HG03342 (cell line): ENCODE measurements at regions not wholly inside any gene's neighbourhood (a gene's known extent, or its start where the extent isn't known, plus 50 kb on each side); places are given as distances from the start of the nearest gene placed in this dataset.
"Not testable (repeated sequence)": the region's sequence is repeated elsewhere in the genome, so short reads cannot be mapped to it uniquely, and the experiment has no call there.

ENCODE experiments used
- ATAC-seq: cut with Tn5 transposase; IDR thresholded peaks from one replicate; pipeline ENCODE4 v1.9.1; 2021; ENCODE audit warnings: mild to moderate bottlenecking, moderate library complexity; ENCODE audit not compliant: unreplicated experiment

DNA sequence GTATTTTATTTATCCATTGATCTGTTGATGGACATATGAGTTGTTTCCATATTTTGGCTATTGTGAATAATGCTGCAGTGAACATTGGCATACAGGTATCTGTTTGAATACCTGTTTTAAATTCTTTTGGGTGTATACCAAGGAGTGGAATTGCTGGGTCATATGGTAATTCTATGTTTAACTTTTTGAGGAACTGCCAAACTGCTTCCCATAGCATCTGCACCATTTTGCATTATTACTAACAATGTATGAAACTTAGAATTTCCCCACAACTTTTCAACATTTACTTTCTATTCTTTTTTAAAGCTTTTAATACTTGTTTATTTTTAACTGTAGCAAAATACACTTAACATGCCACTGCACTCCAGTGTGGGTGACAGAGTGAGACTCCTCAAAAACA, 57.0 kb upstream of the MSN start:
- no peak for ATAC-seq

DNA sequence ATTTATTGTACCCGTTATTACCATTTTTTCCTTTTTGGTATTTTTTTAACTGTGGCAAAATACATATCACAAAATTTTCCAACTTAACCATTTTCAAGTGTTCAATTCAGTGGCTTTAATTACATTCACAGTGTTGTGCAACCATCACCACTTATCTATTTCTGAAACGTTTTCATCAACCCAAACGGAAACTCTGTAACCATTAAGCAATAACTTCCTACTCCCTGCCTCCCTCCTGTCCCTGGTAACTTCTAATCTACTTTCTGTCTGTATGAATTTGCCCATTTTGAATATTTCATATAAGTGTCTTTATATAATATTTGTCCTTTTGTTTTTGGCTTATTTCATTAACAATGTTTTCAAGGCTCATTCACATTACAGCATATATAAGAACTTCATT, 57.4 kb upstream of the MSN start:
- no peak for ATAC-seq

DNA sequence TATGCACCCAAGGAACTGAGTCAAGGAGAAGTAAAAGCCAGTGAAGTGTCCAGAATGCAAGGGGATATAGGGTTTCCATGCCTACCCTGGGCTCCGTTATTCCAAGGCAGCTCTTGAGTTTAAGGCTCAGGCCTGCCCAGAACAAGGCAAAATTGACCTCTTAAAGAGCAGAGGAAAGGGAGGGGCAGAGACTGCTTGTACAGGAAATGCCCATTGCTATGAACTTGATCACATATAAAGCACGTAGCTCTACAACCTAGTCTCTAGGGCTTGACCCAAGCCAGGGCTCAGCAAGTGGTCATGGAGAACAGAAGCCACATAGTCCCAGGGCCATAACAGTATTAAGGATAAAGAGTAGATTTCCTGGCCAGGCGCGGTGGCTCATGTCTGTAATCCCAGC, 58.2 kb upstream of the MSN start:
- no peak for ATAC-seq

DNA sequence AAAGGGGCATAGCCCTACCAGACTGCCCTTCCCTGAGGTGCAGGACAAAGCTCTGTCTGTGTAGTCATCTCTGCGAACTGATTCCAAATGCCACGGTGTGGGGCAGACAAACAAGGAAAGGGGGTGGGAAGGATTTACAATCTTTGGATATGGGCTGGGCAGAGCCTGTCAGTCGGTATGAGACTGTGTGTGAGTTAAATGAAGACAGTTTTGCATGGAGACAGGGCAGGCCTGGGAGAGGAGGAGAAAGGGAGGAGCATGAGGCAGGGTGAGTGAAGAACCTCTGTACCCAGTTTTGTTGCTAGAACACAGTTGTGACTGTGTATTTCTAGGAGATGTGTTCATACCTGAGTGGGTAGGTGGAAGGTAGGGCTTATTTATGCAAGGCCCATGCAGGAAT, 59.4 kb upstream of the MSN start:
- no peak for ATAC-seq

DNA sequence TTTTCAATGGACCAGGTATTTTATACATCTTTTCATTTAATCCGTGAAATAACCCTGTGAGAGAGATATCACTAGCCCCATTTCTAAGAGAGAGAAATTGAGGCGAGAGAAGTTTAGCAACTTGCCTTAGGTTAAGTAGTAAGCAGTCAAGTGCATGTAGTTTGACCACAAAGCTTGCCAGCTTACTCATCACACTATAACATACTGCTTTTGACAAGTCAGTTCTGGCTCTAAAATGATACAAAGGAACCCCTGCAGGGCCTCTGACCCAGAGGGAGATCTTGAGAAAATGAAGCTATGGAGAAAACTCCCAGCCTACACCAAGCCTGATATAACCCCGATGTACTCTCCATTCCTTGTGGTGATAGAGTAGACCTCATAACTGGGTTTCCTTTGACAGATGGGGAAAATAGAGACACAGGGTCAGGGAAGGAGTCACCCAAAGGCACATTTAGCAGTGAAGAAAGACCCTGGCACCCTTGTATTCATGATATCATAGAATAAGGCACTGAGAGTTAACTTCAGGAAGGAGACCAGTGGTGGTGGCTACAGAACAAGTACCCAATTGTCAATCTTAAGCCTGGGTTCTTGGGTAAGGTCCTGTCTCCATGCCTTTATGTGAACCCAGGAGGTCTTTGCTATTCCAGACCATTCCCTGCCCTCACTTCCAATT, 60.2 kb upstream of the MSN start:
- ATAC-seq, result no peak

DNA sequence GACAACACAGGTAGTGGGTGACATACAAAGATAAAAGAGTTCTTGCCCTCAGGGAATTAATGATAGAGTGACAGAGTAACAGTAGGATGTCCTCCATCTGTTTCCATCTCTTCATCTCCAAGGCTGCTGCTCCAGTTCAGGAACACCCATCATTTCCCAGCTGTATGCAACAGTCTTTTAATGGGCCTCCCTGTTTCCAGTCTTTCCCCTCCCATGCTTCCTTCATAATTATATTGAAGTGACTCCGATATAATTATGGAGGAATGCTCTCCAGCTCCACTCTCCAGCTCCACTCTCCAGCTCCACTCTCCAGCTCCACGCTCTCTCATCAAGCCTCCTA, 65.3 kb upstream of the MSN start:
- no peak for ATAC-seq

DNA sequence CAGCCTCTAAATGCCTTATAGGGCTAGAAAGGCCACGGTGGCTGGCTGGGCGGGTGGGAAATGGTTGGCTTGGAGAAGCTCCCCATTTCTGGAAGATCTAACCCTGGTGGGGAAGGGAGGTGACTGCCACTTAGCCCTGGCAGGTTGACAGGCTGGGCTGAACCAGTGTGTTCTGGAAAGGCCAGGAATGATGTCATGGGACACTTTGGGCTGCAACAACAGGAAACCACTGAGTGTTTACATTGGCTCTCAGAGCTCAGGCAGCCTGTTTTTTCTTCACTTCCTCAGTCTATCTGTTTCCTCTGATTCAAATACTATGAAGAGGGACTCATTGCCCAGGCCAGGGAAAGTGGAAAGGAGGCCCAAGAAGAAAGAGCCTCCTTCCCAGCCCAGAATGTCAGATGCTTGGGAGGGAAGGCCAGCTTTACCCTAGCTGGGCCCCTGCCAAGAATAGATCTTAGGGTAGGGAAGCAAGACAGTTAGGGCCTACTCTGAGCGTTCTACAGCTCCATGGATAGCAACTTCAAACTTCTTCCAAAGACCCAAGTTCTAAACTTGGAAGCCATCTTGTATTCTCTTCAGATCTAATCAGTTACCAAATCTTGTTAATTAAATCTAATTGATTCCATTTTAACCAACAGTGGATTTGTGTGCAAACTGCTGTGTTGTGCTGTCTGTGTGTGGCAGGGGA, 65.8 kb upstream of the MSN start:
- ATAC-seq, result peak; percentile 49

DNA sequence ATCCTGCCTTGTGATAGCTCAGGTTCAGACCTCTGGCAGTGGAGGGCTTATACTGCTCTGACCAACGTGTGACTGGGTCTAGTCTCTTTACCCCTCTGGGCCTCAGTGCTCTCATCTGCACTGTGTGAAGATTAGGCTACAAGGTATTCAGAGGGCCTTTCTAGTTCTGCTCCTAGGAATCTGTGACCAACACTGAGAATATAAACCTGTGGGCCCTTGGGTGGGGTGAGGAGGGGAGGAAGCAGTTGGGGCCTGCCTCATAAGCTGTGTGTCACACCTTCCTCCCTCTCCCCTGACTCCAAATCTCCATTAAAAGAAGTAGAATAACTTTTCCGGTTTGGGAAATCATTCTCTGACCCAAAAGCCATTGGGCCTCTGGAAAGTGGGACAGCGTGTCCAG, 66.3 kb upstream of the MSN start:
- ATAC-seq, result no peak

DNA sequence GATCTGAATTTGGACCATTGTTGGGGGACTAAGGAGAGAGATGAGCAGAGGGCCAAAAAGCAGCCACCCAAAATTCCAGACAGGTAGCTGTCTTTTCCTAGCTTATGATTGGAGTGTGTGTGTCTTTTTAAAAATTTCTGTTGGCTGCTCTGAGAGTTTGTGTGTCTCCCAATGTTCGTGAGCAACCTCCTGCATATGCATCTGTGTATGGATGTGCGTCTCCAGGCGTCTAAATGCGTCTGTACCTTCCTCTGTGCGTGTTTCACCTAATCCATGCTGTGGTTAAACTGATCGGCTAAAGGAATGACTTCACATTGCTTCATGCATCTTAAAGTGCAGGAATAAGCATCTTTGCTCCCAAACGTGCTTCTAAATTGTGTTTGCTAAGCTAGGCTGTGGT, 65.5 kb upstream of the LAS1L start:
- no peak for ATAC-seq

DNA sequence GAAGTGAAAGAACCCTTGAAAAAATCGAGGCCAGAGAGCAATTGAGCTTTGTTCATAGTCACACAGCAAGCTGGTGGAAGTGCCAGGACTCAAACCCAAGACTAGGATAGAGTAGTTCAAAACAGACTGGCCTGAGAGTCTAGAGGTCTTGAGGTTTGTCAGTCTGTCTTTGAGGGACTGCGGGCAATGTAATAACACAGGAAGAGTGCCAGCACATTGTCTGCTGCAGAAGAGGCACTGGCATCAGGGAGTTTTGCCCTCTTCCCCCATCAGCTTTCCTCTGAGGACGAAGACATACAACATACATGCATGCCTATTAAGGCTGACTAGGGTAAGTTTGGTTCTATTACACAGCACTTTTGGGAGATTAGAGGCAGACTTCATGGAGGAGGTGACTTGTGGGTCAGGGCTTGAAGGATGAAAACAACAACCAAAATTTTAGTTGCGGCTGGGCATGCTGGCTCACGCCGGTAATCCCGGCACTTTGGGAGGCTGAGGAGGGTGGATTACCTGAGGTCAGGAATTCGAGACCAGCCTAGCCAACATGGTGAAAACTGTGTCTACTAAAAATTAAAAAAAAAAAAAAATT, 64.1 kb upstream of the LAS1L start:
- ATAC-seq, result no peak

DNA sequence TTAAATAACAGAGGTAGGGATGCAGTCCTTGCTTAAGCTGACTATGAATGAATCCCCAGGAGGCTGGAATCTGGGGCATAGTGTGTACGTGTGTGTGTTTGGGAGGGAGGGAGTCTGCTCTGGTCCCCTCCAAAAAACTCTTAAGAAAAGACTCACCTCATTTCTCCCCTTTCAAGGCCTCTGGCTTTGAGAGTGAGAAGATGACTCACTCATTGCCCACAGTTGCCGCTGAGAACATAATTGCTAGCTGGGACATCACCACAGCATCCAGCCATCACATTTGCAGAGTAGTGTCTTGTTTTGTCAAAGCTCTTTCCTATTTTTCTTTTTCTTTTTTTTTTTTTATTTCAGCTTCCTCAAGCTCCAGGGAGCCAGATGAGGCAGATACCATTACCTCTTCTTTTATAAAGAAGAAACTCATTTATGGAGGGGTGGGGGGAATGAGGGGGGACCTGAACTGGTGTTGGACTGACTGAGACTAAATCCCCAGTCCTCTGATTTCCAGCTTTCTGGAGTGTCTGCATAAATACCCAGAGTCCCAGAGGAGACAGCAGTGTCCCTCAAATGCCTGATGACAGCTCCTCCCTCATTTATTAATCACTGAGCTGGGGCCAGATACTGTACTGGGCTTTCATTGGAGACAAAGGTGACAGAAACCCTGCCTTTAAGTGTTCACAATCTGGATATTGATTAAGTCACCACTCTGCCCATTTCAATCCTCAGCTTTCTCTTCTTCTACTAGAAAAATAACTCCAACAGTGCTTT, 61.9 kb upstream of the LAS1L start:
- ATAC-seq, result peak; percentile 56

DNA sequence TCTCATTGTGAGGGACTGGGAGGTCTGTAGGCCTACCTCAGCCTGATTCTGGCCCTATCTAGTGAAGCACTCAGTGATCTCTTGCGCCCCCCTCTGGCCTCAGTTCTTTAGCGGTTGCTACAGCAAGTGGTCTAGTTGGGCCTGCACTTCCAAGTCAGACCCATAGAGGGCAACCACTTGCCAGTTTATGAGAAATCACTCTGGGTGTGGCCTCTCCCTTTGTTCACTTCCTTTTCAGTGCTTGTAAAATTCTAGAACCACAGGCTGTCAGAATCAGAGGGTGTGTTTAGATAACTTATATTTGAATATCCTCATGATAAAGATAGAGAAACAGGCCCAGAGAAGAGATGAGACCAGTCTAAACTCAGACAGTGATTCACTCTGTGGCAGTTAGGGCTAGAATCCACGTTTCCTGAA, 60.9 kb upstream of the LAS1L start:
- ATAC-seq, result peak; percentile 80

DNA sequence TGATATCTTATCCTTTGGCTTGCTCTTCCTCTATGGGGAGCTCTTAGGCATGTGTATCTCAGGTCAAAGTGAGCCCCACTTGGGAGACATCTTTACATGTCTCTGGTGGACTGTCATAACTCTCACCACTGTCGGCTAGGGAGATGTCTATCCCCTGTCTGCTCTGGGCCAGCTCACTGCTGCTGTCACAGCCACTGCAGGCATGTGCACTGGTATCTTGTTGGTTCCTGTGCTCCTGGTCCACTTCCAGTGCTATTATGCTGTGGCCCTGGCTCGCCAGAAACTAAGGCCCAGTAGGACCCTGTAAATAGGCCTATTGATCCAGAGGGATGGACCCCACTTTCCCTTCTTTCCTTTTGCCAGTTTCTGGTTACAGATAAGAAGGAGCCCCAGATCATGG, 56.6 kb upstream of the LAS1L start:
- no peak for ATAC-seq

DNA sequence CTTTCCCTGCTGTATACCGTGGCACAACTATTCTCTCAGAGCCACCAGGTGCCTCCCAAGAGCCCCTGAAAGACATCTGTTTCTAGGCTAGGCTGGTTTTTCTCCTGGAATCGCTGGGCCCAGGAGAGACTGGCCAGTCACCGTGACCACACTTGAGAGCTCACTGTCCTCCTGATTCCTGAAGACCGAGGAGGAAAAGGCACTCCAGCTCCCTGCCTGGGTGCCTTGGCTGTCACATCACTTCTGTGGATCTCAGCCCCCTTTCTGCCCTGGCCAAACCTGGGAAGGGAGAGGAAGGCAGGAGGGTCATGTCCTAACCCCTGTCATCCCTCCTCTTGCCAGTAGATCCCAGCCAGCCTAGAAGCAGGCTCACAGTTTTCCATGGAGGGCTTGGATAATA, 54.7 kb upstream of the LAS1L start:
- ATAC-seq, result no peak

DNA sequence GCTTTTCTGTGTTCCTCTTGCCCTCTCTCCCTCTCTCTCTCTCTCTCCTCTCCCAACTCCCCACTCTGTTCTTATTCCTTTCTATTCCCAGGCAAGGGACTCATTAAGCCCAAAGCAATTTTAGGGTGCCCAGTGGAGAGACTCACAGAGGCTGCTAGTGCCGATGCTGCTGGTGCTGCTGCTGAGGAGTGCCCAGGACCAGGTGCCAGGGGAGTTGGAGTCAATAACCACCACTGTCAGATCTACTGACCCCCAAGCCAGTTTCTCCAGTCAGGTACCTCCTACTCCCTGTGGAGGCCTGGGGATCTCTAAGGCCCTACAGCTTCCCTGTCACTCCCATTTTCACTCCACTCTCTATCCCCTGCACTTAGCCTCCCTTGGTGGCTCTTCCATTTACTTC, 54.2 kb upstream of the LAS1L start:
- no peak for ATAC-seq

DNA sequence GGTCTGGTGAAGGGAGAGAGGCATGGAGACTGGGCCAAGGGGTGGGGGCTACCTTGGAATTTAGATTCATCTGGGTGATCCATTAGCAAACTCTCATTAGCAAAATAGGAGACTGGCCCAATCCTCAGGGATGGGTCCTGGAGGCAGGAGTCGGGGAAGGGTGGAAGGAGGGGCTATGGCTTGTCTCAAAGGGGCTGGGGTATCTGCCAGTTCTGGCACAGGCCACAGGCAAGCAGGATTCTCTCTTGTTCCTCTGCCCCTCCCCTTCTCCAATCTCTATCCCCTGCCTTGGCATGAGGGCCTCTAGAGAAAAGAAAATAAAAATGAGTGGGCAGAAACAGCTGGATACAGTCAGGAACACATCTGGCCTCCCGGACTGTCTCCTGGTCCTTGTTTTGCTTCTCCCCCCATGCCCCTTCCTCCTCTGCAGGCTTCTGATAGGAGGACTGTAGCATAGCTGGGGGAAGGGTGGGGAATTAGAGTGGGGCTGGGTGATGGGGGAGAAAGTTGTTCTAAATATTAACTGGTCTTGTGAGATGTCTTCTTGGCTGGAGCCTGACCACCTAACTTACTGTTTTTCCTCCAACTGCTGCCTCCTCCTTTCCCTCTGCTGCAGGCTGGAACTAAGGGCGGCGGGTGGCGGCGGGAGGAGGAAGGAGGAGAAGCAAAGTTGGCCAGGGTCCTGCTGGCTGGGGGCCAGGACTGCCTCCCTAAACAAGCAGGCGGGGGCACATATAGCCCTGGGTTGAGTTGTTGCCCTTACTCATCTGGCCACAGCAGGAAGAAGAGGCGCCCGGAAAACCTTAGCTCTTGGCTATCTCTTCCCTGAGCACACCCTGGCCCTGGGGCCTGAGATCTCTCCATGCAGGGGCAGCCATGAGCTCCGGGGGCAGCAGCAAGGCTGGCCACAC, 53.3 kb upstream of the LAS1L start:
- ATAC-seq, result no peak

DNA sequence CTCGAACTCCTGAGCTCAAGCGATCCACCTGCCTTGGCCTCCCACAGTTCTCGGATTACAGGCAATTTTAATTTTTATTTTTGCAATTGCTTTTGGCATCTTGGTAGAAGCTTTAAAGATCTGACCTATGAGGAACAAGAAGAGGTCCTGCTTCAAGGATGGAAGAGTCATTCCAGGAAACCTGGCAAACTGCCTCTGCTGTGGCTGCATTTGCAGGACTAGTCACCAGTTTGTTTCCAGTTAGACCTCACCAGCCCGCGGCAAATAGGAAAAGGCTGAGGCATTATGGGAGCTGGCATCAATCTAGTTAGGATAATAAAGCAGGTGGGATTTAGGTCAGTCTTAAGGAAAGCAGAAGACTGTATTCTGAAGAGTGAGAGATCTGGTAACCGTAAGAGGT, 51.9 kb upstream of the LAS1L start:
- no peak for ATAC-seq

DNA sequence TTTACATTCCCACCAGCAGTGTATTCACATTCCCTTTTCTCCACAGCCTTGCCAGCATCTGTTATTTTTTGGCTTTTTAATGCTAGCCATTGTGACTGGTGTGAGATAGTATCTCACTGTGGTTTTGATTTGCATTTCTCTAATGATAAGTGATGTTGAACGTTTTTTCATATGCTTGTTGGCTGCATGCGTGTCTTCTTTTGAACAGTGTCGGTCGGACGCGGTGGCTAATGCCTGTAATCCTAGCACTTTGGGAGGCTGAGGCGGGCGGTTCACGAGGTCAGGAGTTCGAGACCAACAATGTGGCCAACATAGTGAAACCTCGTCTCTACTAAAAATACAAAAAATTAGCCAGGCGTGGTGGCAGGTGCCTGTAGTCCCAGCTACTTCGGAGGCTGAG, 50.6 kb upstream of the LAS1L start:
- ATAC-seq, result not testable (repeated sequence)
